Ishikawa (cell line): ENCODE measurements at regions not wholly inside any gene's neighbourhood (a gene's known extent, or its start where the extent isn't known, plus 50 kb on each side); places are given as distances from the start of the nearest gene placed in this dataset.

Experiments used
- CREB1 ChIP-seq: IDR thresholded peaks from 2 replicates; pipeline ENCODE4 v1.6.1; 2012; ENCODE audit warnings: low read depth
- MAX ChIP-seq: IDR thresholded peaks from 2 replicates; pipeline ENCODE4 v1.6.1; 2012

DNA sequence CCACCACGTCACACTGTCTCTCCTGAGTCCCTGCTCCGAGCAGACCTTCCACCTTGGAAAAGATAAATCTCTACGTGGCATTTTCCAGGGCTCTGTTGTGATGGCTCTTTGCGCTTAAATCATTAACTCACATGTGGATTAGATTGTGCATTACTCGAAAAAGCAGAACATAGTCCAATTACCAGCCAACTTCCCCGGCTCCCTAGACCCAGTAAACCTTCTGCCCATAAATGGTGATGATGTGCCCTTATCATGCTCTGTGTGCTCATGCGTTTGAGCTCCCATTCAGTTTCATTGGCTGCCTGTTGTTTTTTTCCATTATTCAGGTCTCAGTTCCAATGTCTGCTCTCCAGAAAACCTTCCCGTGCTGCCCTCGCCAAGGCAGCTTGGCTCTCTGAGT is 471.2 kb downstream of the GLRX3 start:
- TF ChIP-seq CREB1 (no peak), MAX (no peak)
